ENCODE measurements at regions not wholly inside any gene's neighbourhood (a gene's known extent, or its start where the extent isn't known, plus 50 kb on each side); places are given as distances from the start of the nearest gene placed in this dataset.

DNA sequence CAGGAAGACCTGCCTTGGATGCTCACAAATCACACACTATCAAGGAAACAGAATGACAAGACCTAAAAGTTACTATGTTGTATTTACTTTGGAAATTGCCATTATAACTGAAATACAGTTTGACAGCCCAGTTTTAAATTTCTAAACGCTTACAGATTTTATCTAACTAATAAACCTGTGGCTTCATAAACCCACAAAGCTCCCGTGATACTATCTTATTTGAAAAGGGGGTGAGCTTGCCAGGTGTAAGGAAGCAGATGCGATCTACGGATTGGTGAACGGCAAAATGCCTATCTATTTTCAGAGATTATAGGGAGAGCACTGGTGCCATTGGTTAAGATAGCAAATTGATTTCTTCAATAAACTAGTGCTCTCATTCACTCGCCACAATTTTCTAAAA lies 485.5 kb downstream of the BCAT1 start:
- TF ChIP-seq EZH2 (IDR thresholded peaks at IDR 0.05; ENCODE audit: borderline replicate concordance, insufficient read depth, low read depth, low read length, poor library complexity, severe bottlenecking): no peak
- TF ChIP-seq, protein P1, sequence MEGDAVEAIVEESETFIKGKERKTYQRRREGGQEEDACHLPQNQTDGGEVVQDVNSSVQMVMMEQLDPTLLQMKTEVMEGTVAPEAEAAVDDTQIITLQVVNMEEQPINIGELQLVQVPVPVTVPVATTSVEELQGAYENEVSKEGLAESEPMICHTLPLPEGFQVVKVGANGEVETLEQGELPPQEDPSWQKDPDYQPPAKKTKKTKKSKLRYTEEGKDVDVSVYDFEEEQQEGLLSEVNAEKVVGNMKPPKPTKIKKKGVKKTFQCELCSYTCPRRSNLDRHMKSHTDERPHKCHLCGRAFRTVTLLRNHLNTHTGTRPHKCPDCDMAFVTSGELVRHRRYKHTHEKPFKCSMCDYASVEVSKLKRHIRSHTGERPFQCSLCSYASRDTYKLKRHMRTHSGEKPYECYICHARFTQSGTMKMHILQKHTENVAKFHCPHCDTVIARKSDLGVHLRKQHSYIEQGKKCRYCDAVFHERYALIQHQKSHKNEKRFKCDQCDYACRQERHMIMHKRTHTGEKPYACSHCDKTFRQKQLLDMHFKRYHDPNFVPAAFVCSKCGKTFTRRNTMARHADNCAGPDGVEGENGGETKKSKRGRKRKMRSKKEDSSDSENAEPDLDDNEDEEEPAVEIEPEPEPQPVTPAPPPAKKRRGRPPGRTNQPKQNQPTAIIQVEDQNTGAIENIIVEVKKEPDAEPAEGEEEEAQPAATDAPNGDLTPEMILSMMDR (IDR thresholded peaks at IDR 0.05): no peak
- H3K27me3 ChIP-seq (replicated peaks in 1 of 4; ENCODE audit: control extremely low read depth in 1 of 4, control insufficient read depth in 3 of 4, insufficient read depth in 4 of 4, low read length in 3 of 4): no peaks in the 10 kb centered on the region
- H3K4me1 ChIP-seq (ENCODE audit: control insufficient read depth in 2 of 2, insufficient read depth in 2 of 2, low read length in 2 of 2): peaks cover 0 to 3% of the 10 kb centered on the region in 2 donors
- ATAC-seq (ENCODE audit: low read depth): no peak
- no peaks in the 10 kb centered on the region for H4K20me1 ChIP-seq (ENCODE audit: control insufficient read depth, insufficient read depth, low read length, poor library complexity, severe bottlenecking)
- peak overlapping the region; percentile 9 for H2AFZ ChIP-seq (ENCODE audit: insufficient read depth, low read depth, low read length, poor library complexity, severe bottlenecking)
- ChIA-PET POLR2A (no interaction called here), CTCF (interaction anchor here (0.6 kb wide), 1 partner anchor 692 kb away, joined by 3 read pairs; no protein-coding TSS in a partner anchor)
- H3K27ac Mint-ChIP-seq: no peak overlapping the region
- WGBS (ENCODE audit: insufficient coverage): 20% methylated on average over 3 of the region's 6 CpGs
- H3K4me2 ChIP-seq (replicated peaks; ENCODE audit: low read depth, low read length, poor library complexity, severe bottlenecking): peak overlapping the region; percentile 13
- no peaks in the 10 kb centered on the region for H3K27me3 Mint-ChIP-seq
- H3K4me1 Mint-ChIP-seq: peaks cover 4% of the 10 kb centered on the region
- H3K36me3 ChIP-seq (replicated peaks in 1 of 2; ENCODE audit: control extremely low read depth in 1 of 2, control insufficient read depth in 1 of 2, extremely low read depth in 1 of 2, insufficient read depth in 2 of 2, low read length in 1 of 2): no peaks in the 10 kb centered on the region
- intact Hi-C loops (cut with micrococcal nuclease): no loop called here
- no peaks in the 10 kb centered on the region for H3K79me2 ChIP-seq (ENCODE audit: control insufficient read depth, insufficient read depth, low read length)
- DNase-seq: no peak
- H3K9ac ChIP-seq (ENCODE audit: low read length): no peak overlapping the region
- no peaks in the 10 kb centered on the region for H3K9me3 Mint-ChIP-seq (ENCODE audit: insufficient read depth)
- no peak overlapping the region for H3K27ac ChIP-seq (ENCODE audit: low read length in 2 of 2)
- H3K4me3 ChIP-seq (ENCODE audit: control extremely low read depth in 1 of 5, extremely low read depth in 1 of 5, insufficient read depth in 1 of 5, low read depth in 2 of 5, low read length in 4 of 5): no peak overlapping the region
- H3K9me3 ChIP-seq (ENCODE audit: control extremely low read depth in 1 of 3, control insufficient read depth in 2 of 3, insufficient read depth in 1 of 3, low read length in 2 of 3): no peaks in the 10 kb centered on the region
- no peak overlapping the region for H3K4me3 Mint-ChIP-seq

DNA sequence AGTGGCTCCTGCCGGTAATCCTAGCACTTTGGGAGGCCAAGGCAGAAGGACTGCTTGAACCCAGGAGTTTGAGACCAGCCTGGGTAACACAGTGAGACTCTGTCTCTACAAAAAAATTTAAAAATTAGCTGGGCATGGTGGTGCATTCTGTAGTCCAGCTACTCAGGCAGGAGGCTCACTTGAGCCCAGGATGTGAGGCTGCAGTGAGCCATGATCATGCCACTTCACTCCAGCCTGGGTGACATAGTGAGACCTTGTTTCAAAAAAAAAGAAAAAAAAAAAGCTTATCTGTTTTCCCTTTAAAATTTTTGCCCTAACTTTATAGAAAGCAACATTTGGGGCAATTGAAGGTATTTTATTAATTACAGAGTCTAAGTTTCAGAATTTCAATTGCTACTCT lies 486.0 kb downstream of the BCAT1 start:
- no peak overlapping the region for H3K27ac Mint-ChIP-seq
- H3K27me3 Mint-ChIP-seq: no peaks in the 10 kb centered on the region
- Histone ChIP-seq H3K4me3 (ENCODE audit: control extremely low read depth in 1 of 5, extremely low read depth in 1 of 5, insufficient read depth in 1 of 5, low read depth in 2 of 5, low read length in 4 of 5) (no peak overlapping the region), H2AFZ (ENCODE audit: insufficient read depth, low read depth, low read length, poor library complexity, severe bottlenecking) (peak overlapping the region; percentile 9), H3K79me2 (ENCODE audit: control insufficient read depth, insufficient read depth, low read length) (no peaks in the 10 kb centered on the region), H3K9me3 (ENCODE audit: control extremely low read depth in 1 of 3, control insufficient read depth in 2 of 3, insufficient read depth in 1 of 3, low read length in 2 of 3) (no peaks in the 10 kb centered on the region), H3K36me3 (replicated peaks in 1 of 2; ENCODE audit: control extremely low read depth in 1 of 2, control insufficient read depth in 1 of 2, extremely low read depth in 1 of 2, insufficient read depth in 2 of 2, low read length in 1 of 2) (no peaks in the 10 kb centered on the region), H3K27ac (ENCODE audit: low read length in 2 of 2) (no peak overlapping the region), H3K27me3 (replicated peaks in 1 of 4; ENCODE audit: control extremely low read depth in 1 of 4, control insufficient read depth in 3 of 4, insufficient read depth in 4 of 4, low read length in 3 of 4) (no peaks in the 10 kb centered on the region), H3K9ac (ENCODE audit: low read length) (no peak overlapping the region), H3K4me1 (ENCODE audit: control insufficient read depth in 2 of 2, insufficient read depth in 2 of 2, low read length in 2 of 2) (peaks cover 0 to 3% of the 10 kb centered on the region in 2 donors), H3K4me2 (replicated peaks; ENCODE audit: low read depth, low read length, poor library complexity, severe bottlenecking) (peak overlapping the region; percentile 13), H4K20me1 (ENCODE audit: control insufficient read depth, insufficient read depth, low read length, poor library complexity, severe bottlenecking) (no peaks in the 10 kb centered on the region)
- intact Hi-C loops (cut with micrococcal nuclease): no loop called here
- H3K9me3 Mint-ChIP-seq (ENCODE audit: insufficient read depth): no peaks in the 10 kb centered on the region
- ChIA-PET CTCF (interaction anchor here (0.6 kb wide), 1 partner anchor 692 kb away, joined by 3 read pairs; no protein-coding TSS in a partner anchor), POLR2A (no interaction called here)
- no peak overlapping the region for H3K4me3 Mint-ChIP-seq
- TF ChIP-seq, protein P1 (IDR thresholded peaks at IDR 0.05): no peak
- no peak for TF ChIP-seq EZH2 (IDR thresholded peaks at IDR 0.05; ENCODE audit: borderline replicate concordance, insufficient read depth, low read depth, low read length, poor library complexity, severe bottlenecking)
- DNase-seq (no peak), ATAC-seq (ENCODE audit: low read depth) (no peak)
- H3K4me1 Mint-ChIP-seq: peaks cover 4% of the 10 kb centered on the region
- 100% methylated on average over 1 of the region's 1 CpG for WGBS (ENCODE audit: insufficient coverage)
